Stimulated activated CD8-positive, alpha-beta memory T cell treated with anti-CD3 and anti-CD28 coated beads, Interleukin-12 subunit alpha, Interleukin-12 subunit beta, amount 100 ng/mL, for 4 hours (primary cell): ENCODE measurements at regions not wholly inside any gene's neighbourhood (a gene's known extent, or its start where the extent isn't known, plus 50 kb on each side); places are given as distances from the start of the nearest gene placed in this dataset.
"Not testable (repeated sequence)": the region's sequence is repeated elsewhere in the genome, so short reads cannot be mapped to it uniquely, and the experiment has no call there.

Source experiments
- DNase-seq: peaks from one replicate; pipeline ENCODE4 v3.0.0-alpha.2; 2020; ENCODE audit warnings: low read depth

DNA sequence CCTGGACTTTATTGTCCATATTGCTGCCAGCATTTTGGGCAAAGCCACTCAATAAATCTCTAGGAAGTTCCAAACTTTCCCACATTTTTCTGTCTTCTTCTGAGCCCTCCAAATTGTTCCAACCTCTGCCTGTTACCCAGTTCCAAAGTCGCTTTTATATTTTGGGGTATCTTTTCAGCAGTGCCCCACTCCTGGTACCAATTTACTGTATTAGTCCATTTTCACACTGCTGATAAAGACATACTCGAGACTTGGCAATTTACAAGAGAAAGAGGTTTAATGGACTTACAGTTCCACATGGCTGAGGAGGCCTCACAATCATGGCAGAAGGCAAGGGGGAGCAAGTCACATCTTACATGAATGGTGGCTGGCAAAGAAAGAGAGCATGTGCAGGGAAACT lies 53.4 kb downstream of the AHSP start:
- not testable (repeated sequence) for DNase-seq

- not testable (repeated sequence) for DNase-seq
Measured at GRCh38 chr16:31601737-31602384, 74.2 kb downstream of the AHSP start.

DNA sequence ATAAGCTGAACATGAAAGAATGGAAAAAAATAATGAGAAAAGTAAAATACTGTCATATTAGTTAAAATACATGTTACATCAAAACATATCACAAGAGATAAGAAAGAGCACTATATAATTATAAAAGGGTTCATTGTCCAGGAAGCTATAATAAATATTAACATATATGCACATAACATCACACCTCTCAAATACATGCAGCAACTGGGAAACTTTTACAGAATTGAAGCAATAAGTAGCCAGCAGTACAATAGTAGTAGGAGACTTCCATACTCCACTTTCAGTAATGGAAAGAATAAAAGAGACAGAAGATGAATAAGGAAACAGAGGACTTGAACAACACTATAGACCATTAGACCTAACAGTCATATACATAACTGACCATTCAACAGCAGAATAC lies 90.4 kb downstream of the AHSP start:
- no peak for DNase-seq

DNA sequence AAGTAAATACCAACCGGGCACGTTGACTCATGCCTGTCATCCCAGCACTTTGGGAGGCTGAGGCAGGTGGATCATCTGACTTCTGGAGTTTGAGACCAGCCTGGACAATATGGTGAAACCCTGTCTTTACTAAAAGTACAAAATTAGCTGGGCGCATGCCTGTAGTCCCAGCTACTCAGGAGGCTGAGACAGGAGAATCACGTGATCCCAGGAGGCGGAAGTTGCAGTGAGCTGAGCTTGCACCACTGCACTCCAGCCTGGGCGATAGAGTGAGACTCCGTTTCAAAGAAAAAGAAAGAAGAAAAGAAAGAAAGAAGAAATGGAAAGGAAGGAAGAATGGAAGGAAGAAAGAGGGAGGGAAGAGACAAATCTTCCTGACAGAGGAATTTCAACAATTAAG lies 108.7 kb downstream of the AHSP start:
- no peak for DNase-seq

DNA sequence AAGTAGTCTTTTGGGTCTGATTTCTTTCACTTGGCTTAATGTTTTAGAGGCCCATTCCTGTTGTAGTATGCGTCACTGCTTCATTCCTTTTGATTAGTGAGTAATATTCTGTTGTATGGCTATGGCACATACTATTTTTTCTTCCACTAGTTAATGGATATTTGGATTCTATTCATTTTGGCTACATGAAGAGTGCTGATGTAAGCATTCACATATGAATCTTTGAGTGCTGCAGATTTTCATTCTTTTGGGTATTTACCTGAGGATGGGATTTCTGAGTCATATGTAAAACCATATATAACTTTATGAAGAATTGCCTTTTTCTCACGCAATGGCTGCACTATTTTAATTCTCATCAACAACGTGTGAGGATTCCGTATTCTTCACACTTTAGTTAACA lies 113.6 kb downstream of the AHSP start:
- no peak for DNase-seq

DNA sequence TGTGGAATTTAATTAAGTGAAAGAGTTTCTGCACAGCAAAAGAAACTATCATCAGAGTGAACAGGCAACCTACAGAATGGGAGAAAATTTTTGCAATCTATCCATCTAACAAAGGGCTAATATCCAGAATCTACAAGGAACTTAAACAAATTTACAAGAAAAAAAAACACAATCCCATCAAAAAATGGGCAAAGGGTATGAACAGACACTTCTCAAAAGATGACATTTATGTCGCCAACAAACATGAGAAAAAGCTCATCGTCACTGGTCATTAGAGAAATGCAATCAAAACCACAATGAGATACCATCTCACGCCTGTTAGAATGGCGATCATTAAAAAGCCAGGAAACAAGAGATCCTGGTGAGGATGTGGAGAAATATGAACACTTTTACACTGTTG lies 128.0 kb downstream of the AHSP start:
- DNase-seq = not testable (repeated sequence)

- no peak for DNase-seq
Measured at GRCh38 chr16:31664683-31665482, 137.2 kb downstream of the AHSP start.

- no peak for DNase-seq
Measured at GRCh38 chr16:31674686-31675085, 147.0 kb downstream of the AHSP start.

DNA sequence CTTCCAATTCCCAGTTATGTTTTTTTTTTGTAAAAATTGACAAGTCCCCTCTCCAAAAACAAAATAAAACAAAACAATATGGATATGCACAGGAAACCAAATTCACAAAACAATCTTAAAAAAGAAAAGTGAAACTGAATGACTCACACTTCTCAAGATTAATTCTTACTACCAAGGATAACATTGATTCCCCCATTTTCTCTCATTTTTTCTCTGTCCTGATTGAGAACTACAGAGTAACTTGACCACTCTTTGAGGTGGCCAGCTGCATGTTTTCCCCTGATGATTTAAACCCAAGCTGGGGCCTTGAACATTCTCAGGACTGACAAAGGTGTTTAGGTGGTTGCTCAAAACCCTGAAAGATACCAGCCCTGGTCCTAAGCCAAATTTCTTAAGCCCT lies 149.0 kb downstream of the AHSP start:
- no peak for DNase-seq

GRCh38 chr16:31678649-31679325 lies 151.1 kb downstream of the AHSP start:
- DNase-seq = no peak

DNA sequence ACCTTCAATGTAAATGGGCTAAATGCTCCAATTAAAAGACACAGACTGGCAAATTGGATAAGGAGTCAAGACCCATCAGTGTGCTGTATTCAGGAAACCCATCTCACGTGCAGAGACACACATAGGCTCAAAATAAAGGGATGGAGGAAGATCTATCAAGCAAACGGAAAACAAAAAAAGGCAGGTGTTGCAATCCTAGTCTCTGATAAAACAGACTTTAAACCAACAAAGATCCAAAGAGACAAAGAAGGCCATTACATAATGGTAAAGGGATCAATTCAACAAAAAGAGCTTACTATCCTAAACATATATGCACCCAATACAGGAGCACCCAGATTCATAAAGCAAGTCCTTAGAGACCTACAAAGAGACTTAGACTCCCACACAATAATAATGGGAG lies 161.6 kb downstream of the AHSP start:
- DNase-seq = not testable (repeated sequence)

GRCh38 chr16:31692338-31692737 lies 164.6 kb downstream of the AHSP start:
- not testable (repeated sequence) for DNase-seq

DNA sequence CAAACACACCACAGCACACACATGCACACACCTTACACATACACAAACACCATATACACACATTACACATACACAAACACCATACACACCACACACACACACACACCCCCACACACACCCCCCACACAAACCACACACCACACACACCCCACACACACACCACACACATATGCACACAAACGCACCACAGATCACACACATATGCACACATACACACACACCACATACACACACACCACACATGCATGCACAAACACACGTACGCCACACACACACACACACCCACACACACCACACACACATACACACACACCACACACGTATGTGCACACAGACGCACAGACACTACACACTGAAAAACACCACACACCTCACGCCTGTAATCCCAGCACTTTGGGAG lies 166.0 kb downstream of the AHSP start:
- DNase-seq = no peak

- no peak for DNase-seq
Measured at GRCh38 chr16:31694461-31694860, 166.8 kb downstream of the AHSP start.

- no peak for DNase-seq
Measured at GRCh38 chr16:31695667-31696066, 168.0 kb downstream of the AHSP start.

GRCh38 chr16:31696968-31697743 lies 169.5 kb downstream of the AHSP start:
- DNase-seq = no peak

DNA sequence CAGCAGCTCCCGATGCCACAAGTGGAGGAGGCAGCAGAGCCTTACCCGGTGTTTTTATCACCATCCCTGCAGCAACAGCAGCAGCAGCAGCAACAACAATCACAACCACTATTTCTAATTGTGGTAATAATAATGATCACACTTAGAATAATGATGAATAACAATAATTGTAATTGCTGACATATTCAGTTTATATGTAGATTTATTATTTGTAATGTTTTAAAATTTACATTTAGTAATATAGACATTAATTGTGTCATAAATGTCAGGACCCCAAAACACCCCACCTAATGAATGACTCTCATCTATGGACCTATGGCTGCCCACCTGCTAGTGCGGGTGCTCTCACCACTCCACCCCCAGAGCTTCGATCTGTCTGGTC lies 170.0 kb downstream of the AHSP start:
- DNase-seq = no peak

- no peak for DNase-seq
Measured at GRCh38 chr16:31698901-31699300, 171.2 kb downstream of the AHSP start.

- DNase-seq = no peak
Measured at GRCh38 chr16:31699601-31700000, 171.9 kb downstream of the AHSP start.

DNA sequence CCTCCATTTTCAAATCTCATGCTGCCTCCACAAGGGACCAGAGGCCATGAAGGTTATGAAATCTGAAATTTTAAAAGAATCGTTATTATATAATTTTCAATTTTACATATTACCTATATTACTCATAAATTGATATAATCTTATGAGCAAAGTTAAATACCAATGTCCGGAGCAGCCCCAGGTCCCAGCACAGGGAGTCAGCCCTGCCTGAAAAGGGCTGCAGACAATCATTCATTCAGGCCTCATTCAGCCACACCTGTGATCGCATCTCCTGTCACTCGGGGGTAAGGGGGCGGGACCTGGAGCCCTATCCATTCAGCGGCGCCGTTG lies 172.5 kb downstream of the AHSP start:
- no peak for DNase-seq

DNA sequence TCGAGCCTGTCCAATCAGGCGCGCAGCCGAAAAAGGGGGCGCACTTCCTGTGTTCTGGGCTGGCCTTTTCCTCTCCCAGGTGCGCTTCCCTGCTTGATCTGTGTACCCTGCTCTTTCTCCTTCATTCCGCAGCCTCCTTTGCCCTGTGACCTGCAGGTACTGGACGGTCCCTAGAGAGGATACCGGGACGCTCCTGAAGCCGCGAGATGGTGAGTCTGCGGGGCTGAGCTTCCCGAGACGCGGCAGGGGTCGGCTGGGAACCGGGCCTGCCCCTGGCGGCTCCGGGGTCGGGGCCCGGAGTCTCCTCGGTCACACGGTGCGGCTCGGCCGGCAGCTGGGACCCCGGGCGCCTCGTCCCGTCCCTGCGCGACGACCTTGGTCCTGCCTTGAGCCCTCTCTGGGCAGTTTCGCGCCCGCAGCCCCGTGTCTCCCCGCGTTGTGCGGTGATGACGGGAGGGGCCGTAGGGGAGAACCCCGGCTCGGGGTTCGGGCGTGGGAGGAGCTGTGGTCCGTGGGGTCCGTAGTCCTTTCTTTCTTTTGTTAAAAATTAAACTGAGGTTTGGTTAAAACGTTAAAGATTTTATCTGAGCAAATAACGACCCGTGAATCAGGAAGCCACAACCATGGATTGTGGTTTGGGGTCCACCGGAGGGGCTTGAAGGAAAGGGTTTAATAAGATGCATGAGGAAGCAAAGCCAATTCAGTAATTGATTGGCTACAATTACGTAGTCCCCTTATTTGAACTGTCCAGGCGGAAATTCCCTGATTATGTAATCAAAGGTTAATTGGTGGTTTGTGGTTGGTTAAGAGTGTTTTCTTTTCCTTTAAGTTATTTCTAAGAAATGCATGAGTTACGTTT lies 172.8 kb upstream of the ZNF267 start:
- peak; percentile 76 for DNase-seq

GRCh38 chr16:31701734-31702133 lies 171.9 kb upstream of the ZNF267 start:
- no peak for DNase-seq
